Endothelial cell of umbilical vein (primary cell): ENCODE measurements at regions not wholly inside any gene's neighbourhood (a gene's known extent, or its start where the extent isn't known, plus 50 kb on each side); places are given as distances from the start of the nearest gene placed in this dataset.

Experiments
- BruUV-seq: library from RNA; stranded (reverse); fragments of 400-500 nt; replicated peaks from 2 replicates; lab custom pipeline; 2021; lab: Mats Ljungman, UMichigan
- CTCF ChIA-PET: fragments of 300-600, 350-600 bp; sonication (Branson Sonifier 250); formaldehyde crosslinking; loops from one replicate; lab custom pipeline; 2021; ENCODE audit warnings: antibody characterized with exemption, inconsistent platforms; lab: Charles Lee
- POLR2A ChIA-PET: fragments of 300-600, 350-600 bp; sonication (Branson Sonifier 250); formaldehyde crosslinking; loops from one replicate; lab custom pipeline; 2021; ENCODE audit warnings: antibody characterized with exemption, inconsistent platforms; lab: Charles Lee
- DNase-seq: peaks from one replicate; pipeline ENCODE4 v3.0.0-alpha.2; 2011; ENCODE audit warnings: low read depth, low spot score
- FAIRE-seq: peaks from 2 replicates; lab custom pipeline; 2011; peaks lifted over from hg19 to GRCh38; lab: Jason Lieb, UNC
- H2AFZ ChIP-seq: 2 replicates; pipeline ENCODE4 v1.6.0; 2012; ENCODE audit warnings: low read depth, low read length, control low read depth, inconsistent platforms
- H3K27ac ChIP-seq: 2 replicates; pipeline ENCODE4 v1.5.1; 2011; ENCODE audit warnings: low read depth, mild to moderate bottlenecking, control low read depth, low read length, moderate library complexity; ENCODE audit not compliant: insufficient read depth
- H3K27me3 ChIP-seq, 2 experiments: 2 replicates each; pipeline versions ENCODE4 v1.6.0 to v1.6.1; 2011; ENCODE audit warnings: low read length in 2 of 2, mixed read lengths in 1 of 2; ENCODE audit not compliant: control insufficient read depth in 2 of 2, insufficient read depth in 2 of 2
- H3K36me3 ChIP-seq, 2 experiments: 2 replicates in 1 of 2; 3 replicates in 1 of 2; pipeline ENCODE4 v1.5.1; 2011; ENCODE audit warnings: low read length in 2 of 2, mild to moderate bottlenecking in 1 of 2, moderate library complexity in 1 of 2; ENCODE audit not compliant: control insufficient read depth in 2 of 2, insufficient read depth in 2 of 2; ENCODE audit errors: extremely low read depth in 1 of 2
- H3K4me1 ChIP-seq: 3 replicates; pipeline ENCODE4 v1.5.1; 2011; ENCODE audit warnings: mild to moderate bottlenecking, low read length; ENCODE audit not compliant: control insufficient read depth, insufficient read depth; ENCODE audit errors: extremely low read depth
- H3K4me2 ChIP-seq: 2 replicates; pipeline ENCODE4 v1.6.1; 2011; ENCODE audit warnings: low read length, control low read depth, mixed read lengths; ENCODE audit not compliant: insufficient read depth
- H3K4me3 ChIP-seq, 3 experiments: fragments of 200-600 bp in 1 of 3; sonication (generic), shearing (Covaris generic) in 1 of 3; replicated peaks in 1 of 3; 2 replicates each; pipeline ENCODE4 v1.5.1; 2011 to 2016; ENCODE audit warnings: control low read depth in 3 of 3, low read length in 3 of 3, mild to moderate bottlenecking in 2 of 3, inconsistent platforms in 1 of 3, low read depth in 1 of 3, moderate library complexity in 1 of 3; ENCODE audit not compliant: insufficient read depth in 1 of 3
- H3K79me2 ChIP-seq: 2 replicates; pipeline ENCODE4 v1.6.0; 2012; ENCODE audit warnings: low read length, inconsistent platforms; ENCODE audit not compliant: control insufficient read depth, insufficient read depth
- H3K9ac ChIP-seq: replicated peaks from 2 replicates; pipeline ENCODE3; 2011; ENCODE audit warnings: low read length, control low read depth; ENCODE audit not compliant: insufficient read depth; ENCODE audit errors: extremely low read depth
- H3K9me1 ChIP-seq: replicated peaks from 3 replicates; pipeline ENCODE4 v1.6.0; 2011; ENCODE audit warnings: mild to moderate bottlenecking, low read length; ENCODE audit not compliant: control insufficient read depth, insufficient read depth; ENCODE audit errors: extremely low read depth
- H3K9me3 ChIP-seq: replicated peaks from 2 replicates; pipeline ENCODE4 v1.5.1; 2012; ENCODE audit warnings: low read length, inconsistent platforms; ENCODE audit not compliant: control insufficient read depth, insufficient read depth
- H4K20me1 ChIP-seq: replicated peaks from 2 replicates; pipeline ENCODE3; 2011; ENCODE audit warnings: mild to moderate bottlenecking, low read length; ENCODE audit not compliant: control insufficient read depth, insufficient read depth; ENCODE audit errors: extremely low read depth
- CTCF ChIP-seq, 2 donors: IDR thresholded peaks; 1 replicate in 1 of 2; 2 replicates in 1 of 2; pipeline ENCODE4 v1.5.1; 2011; ENCODE audit warnings: low read length in 2 of 2, mild to moderate bottlenecking in 2 of 2, moderate library complexity in 2 of 2, control low read depth in 1 of 2, inconsistent platforms in 1 of 2, low read depth in 1 of 2; ENCODE audit not compliant: insufficient read depth in 1 of 2; ENCODE audit errors: extremely low read depth in 1 of 2
- EZH2 ChIP-seq: IDR thresholded peaks from 2 replicates; pipeline ENCODE4 v1.6.1; 2012; ENCODE audit warnings: borderline replicate concordance, low read depth, mild to moderate bottlenecking, moderate library complexity, low read length, inconsistent platforms; ENCODE audit not compliant: severe bottlenecking
- FOS ChIP-seq: IDR thresholded peaks from 2 replicates; pipeline ENCODE4 v1.6.1; 2011; ENCODE audit warnings: mild to moderate bottlenecking, low read length, moderate library complexity, borderline replicate concordance; ENCODE audit not compliant: insufficient read depth
- GATA2 ChIP-seq: IDR thresholded peaks from 2 replicates; pipeline ENCODE4 v1.7.0; 2011; ENCODE audit warnings: low read depth, mild to moderate bottlenecking, moderate library complexity, mixed read lengths, low read length; ENCODE audit not compliant: insufficient read length, insufficient read depth
- JUN ChIP-seq: IDR thresholded peaks from 2 replicates; pipeline ENCODE4 v1.6.1; 2011; ENCODE audit warnings: borderline replicate concordance, low read depth; ENCODE audit not compliant: insufficient read length, insufficient read depth
- MAX ChIP-seq: IDR thresholded peaks from 2 replicates; pipeline ENCODE4 v1.6.1; 2011; ENCODE audit not compliant: insufficient read depth, insufficient read length
- MYC ChIP-seq: IDR thresholded peaks from one replicate; pipeline ENCODE4 v1.6.1; 2011; ENCODE audit warnings: mild to moderate bottlenecking, low read depth, low read length
- POLR2A ChIP-seq: IDR thresholded peaks from 2 replicates; pipeline ENCODE4 v1.6.1; 2012; ENCODE audit warnings: low read depth, mild to moderate bottlenecking, control low read depth, low read length
- POLR2AphosphoS5 ChIP-seq: IDR thresholded peaks from 2 replicates; pipeline ENCODE4 v1.6.1; 2012; ENCODE audit warnings: low read depth, mild to moderate bottlenecking, control low read depth, low read length, moderate library complexity; ENCODE audit not compliant: insufficient read depth
- dilution Hi-C: fragments of 300-500 bp; cut with MboI; formaldehyde crosslinking; loops from one replicate; pipeline ENCODE4 v1.15.0; 2019; ENCODE audit warnings: low sequenced_read_pairs; ENCODE audit not compliant: extremely low pct_ligation_motif_present
- intact Hi-C: fragments of 100-400 bp; cut with micrococcal nuclease; formaldehyde crosslinking; loops from one replicate; pipeline ENCODE4 v1.10.0; 2022

GRCh38 chrX:122591546-122591945, 592.5 kb upstream of the GRIA3 start:
- dilution Hi-C loops: no loop called here
- Histone ChIP-seq H3K9me3 (no peaks in the 10 kb centered on the region), H3K4me2 (no peak overlapping the region), H3K27me3 (no peaks in the 10 kb centered on the region), H2AFZ (no peak overlapping the region), H3K9ac (no peak overlapping the region), H4K20me1 (no peaks in the 10 kb centered on the region), H3K9me1 (no peaks in the 10 kb centered on the region), H3K79me2 (no peaks in the 10 kb centered on the region), H3K4me3 (no peak overlapping the region), H3K4me1 (no peaks in the 10 kb centered on the region), H3K36me3 (no peaks in the 10 kb centered on the region), H3K27ac (no peak overlapping the region)
- TF ChIP-seq POLR2A (no peak), FOS (no peak), CTCF (IDR thresholded peaks at IDR 0.05; ENCODE audit: extremely low read depth in 1 of 2, insufficient read depth in 1 of 2, low read depth in 1 of 2, low read length in 2 of 2) (no peak), MAX (no peak), GATA2 (no peak), JUN (no peak), POLR2AphosphoS5 (no peak), EZH2 (no peak), MYC (no peak)
- no TSS peak for BruUV-seq
- DNase-seq (no peak), FAIRE-seq (no peak)
- intact Hi-C loops: no loop called here
- ChIA-PET CTCF (no interaction called here), POLR2A (no interaction called here)
